Keratinocyte (primary cell): ENCODE measurements at regions not wholly inside any gene's neighbourhood (a gene's known extent, or its start where the extent isn't known, plus 50 kb on each side); places are given as distances from the start of the nearest gene placed in this dataset.

Experiments used
- CTCF ChIP-seq, 3 experiments: IDR thresholded peaks in 1 of 3; conservative IDR thresholded peaks in 1 of 3; optimal IDR thresholded peaks in 1 of 3; 2 replicates in 2 of 3; 3 replicates in 1 of 3; pipeline versions ENCODE3 to v1.5.1; 2011; ENCODE audit warnings: low read length in 3 of 3, mild to moderate bottlenecking in 3 of 3, moderate library complexity in 2 of 3, control low read depth in 1 of 3, inconsistent platforms in 1 of 3; ENCODE audit not compliant: insufficient read depth in 2 of 3; ENCODE audit errors: extremely low read depth in 1 of 3
- EZH2 ChIP-seq: IDR thresholded peaks from one replicate; pipeline ENCODE4 v1.6.1; 2012; ENCODE audit warnings: inconsistent platforms, mild to moderate bottlenecking, low read length, moderate library complexity

DNA sequence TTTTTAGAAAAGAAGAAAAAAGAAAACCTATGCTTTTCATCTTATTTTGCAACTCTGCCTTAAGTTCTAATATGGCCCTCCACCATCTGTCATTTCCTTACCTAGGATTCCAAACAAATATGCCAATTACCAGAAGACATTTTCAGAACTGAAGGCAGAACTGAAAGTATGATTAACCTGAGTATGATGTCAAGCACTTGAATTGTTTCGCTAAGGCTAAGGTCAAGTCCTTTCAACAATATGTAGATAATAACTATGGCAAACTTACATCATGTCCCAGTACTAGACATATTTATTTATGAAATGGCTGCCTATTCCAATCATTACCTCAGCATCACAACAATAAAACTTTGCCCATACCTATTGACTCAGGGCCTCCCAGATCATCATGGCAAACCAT, 91.0 kb downstream of the OR13H1 start:
- TF ChIP-seq CTCF (optimal IDR thresholded peaks at IDR 0.05 in 1 of 3, IDR thresholded peaks at IDR 0.05 in 1 of 3, conservative IDR thresholded peaks at IDR 0.05 in 1 of 3; ENCODE audit: extremely low read depth in 1 of 3, insufficient read depth in 2 of 3, low read length in 3 of 3) (no peak), EZH2 (no peak)
